HFF-Myc (cell line): ENCODE measurements at regions not wholly inside any gene's neighbourhood (a gene's known extent, or its start where the extent isn't known, plus 50 kb on each side); places are given as distances from the start of the nearest gene placed in this dataset.

ENCODE experiments used
- DNase-seq: peaks from one replicate; pipeline ENCODE4 v3.0.0-alpha.2; 2011; ENCODE audit warnings: low read depth; ENCODE audit errors: extremely low read depth
- H3K4me3 ChIP-seq: replicated peaks from 2 replicates; pipeline ENCODE4 v1.5.1; 2011; ENCODE audit warnings: low read depth, mild to moderate bottlenecking, control low read depth, low read length
- TF ChIP-seq, protein P1 (sequence below): IDR thresholded peaks from 2 replicates; pipeline ENCODE4 v1.5.1; 2012; ENCODE audit warnings: mild to moderate bottlenecking, low read depth, low read length, control low read depth; ENCODE audit errors: missing control alignments

DNA sequence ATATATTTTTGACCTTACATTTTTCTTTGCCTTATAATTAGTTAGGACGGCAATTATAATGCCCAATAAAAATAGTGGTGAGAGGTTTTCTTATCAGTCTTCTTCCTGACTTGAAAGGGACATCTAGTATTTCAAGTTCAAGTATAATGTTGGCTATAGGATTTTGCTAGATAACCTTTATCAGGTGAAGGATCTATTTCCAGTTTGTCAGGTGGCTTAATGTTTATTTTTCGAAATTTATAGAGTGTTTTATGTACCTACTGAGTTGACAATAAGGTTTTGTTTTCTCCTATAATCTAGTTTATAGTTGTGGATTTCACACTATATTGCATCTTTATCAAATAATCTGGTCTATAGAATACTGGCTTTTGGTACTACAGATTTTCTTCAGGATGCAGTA is 351.8 kb upstream of the FGF13 start:
- TF ChIP-seq, protein P1, sequence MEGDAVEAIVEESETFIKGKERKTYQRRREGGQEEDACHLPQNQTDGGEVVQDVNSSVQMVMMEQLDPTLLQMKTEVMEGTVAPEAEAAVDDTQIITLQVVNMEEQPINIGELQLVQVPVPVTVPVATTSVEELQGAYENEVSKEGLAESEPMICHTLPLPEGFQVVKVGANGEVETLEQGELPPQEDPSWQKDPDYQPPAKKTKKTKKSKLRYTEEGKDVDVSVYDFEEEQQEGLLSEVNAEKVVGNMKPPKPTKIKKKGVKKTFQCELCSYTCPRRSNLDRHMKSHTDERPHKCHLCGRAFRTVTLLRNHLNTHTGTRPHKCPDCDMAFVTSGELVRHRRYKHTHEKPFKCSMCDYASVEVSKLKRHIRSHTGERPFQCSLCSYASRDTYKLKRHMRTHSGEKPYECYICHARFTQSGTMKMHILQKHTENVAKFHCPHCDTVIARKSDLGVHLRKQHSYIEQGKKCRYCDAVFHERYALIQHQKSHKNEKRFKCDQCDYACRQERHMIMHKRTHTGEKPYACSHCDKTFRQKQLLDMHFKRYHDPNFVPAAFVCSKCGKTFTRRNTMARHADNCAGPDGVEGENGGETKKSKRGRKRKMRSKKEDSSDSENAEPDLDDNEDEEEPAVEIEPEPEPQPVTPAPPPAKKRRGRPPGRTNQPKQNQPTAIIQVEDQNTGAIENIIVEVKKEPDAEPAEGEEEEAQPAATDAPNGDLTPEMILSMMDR: no peak
- H3K4me3 ChIP-seq: no peak overlapping the region
- no peak for DNase-seq

DNA sequence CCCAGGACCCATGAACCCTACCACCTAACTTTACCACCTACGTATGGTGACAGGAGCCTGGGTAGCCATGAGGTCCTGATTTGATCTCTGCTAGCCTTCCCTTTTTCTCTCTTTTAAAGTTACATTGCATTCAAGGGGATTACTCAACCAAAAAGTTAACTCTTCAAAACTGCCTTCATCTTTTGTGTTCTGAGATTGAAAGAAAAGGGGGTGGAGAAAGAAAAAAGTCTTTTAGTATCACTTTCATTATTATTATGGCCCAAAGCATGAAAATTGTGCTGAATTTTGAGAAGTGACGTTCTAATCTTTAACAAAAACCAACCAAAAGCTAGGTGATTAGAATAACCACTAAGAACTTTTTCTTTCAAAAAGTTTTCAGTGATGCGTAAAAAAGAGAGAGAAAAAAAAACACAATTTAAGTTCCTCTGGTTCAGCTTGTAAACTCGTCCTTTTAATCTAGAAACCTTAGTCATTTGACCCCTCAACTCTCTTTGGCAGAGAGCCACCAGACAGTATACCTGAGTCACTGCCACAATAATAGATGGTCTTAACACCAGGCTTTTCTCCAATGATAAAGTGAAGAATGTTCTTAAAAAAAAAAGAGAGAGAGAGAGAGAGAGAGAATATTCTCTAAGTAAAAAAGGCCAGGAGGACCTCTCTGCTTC is 347.4 kb upstream of the FGF13 start:
- TF ChIP-seq, protein P1: no peak
- no peak overlapping the region for H3K4me3 ChIP-seq
- no peak for DNase-seq

DNA sequence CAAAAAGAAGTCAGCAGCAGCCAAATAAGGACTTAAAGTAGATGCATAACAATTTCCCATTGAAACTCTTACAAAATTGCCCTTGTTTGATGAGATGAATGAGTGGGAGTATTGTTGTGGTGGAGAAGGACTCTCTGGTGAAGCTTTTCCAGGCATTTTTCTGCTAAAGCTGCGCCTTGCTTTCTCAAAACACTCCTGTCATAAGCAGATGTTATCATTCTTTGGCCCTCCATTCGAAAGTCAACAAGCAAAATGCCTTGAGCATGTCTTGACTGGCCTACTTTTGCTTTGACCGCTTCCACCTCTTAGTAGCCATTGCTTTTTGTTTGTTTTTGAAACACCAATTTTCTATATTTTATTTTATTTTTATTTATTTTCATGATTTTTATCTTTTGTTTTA is 340.9 kb upstream of the FGF13 start:
- no peak for DNase-seq

DNA sequence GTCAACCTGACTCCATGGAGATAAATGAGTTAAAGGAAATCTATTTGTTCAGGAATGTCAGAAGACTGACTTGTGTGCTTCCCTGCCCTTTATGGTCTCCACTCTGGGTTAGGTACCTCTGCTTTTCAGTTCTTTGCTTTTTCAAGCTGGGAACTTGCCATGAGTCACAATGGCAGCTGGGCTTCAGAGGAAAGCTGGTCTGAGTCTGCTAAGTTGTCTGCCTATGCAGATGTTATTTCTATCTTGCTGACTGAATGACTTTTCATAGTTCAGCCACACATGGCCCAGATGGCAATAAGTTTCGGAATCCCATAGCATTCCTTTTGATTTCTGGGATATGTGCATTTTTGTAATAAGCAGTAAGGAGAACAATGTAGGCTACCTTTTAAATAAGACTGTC is 337.9 kb upstream of the FGF13 start:
- no peak for DNase-seq
- no peak overlapping the region for H3K4me3 ChIP-seq
- TF ChIP-seq, protein P1: no peak

More for the DNA sequence above, 340.9 kb upstream of the FGF13 start:
- TF ChIP-seq, protein P1: no peak
- no peak overlapping the region for H3K4me3 ChIP-seq

DNA sequence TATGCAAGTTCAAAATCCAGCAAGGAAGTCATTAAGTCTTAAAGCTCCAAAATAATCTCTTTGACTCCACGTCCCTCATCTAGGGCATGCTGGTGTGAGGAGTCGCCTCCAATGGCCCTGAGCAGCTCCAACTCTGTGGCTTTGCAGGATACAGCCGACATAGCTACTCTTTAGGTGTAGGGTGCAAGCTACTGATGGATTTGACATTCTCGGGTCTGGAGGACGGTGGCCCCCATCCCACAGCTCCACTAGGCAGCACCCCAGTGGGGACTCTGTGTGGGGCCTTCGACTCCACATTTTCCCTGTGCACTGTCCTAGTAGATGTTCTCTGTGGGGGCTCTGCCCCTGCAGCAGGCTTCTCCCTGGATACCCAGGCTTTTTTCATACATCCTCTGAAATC is 333.2 kb upstream of the FGF13 start:
- H3K4me3 ChIP-seq: no peak overlapping the region
- no peak for DNase-seq
- TF ChIP-seq, protein P1: no peak

DNA sequence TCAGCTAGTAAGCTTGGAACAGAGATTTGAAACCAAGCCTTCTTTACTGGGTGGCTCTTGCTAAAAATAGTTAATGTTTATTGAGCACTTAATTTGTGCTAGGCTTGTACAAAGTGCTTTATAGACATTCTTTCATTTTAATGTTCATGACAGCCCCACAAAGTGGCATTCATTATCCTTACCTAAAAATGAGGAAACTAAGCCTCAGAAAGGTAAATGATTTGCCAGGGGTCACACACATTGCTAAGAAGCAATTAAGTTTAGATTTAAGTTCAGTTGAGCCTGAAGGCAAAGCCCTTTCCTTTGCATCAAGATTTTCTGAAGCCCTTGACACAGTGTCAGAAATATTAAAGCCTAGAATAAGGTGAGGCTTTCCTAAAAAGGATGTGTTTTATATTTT is 327.5 kb upstream of the FGF13 start:
- no peak for DNase-seq
- H3K4me3 ChIP-seq: no peak overlapping the region
- TF ChIP-seq, protein P1: no peak

DNA sequence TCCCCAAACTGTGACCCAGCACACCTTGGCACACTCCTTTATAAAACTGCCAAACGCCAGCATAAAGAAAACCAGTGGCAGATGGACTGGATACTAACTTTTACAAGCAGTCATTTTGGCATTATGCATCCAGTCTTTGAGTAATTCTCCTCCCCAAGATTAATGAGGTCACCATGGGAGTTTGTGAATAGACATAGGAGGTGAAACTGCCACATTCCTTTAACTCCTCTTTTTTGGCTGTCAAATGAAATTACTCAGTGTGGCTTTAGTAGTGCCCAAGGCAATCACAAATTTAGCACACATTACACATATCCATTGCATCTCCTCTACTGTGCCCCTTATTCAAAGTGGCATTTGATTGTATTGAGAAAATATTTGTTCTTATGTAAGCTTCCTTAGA is 315.3 kb upstream of the FGF13 start:
- no peak overlapping the region for H3K4me3 ChIP-seq
- no peak for DNase-seq
- TF ChIP-seq, protein P1: no peak
